RWPE1 (cell line): ENCODE measurements at regions not wholly inside any gene's neighbourhood (a gene's known extent, or its start where the extent isn't known, plus 50 kb on each side); places are given as distances from the start of the nearest gene placed in this dataset.
A peak's percentile ranks its signal among the peaks of the same experiment; 100 is the strongest.

Experiments
- CTCF ChIA-PET: fragments of 350-600 bp; sonication (Branson Sonifier 250); formaldehyde crosslinking; extraction: SDS; loops from one replicate; lab custom pipeline; 2021; lab: Yijun Ruan, JAX
- POLR2A ChIA-PET: fragments of 400-600 bp; formaldehyde crosslinking; extraction: SDS; loops from one replicate; lab custom pipeline; 2020; ENCODE audit warnings: antibody characterized with exemption; ENCODE audit not compliant: low non-redundant PET; lab: Yijun Ruan, JAX
- DNase-seq: peaks from one replicate; pipeline ENCODE4 v3.0.0; 2012; ENCODE audit warnings: low spot score
- H3K27ac ChIP-seq: fragments of 450-650 bp; 2 replicates; pipeline ENCODE4 v1.5.1; 2017
- TF ChIP-seq, protein P1 (sequence below): fragments of 450-650 bp; conservative IDR thresholded peaks from 2 replicates; pipeline ENCODE4 v1.5.1; 2017; ENCODE audit warnings: low read depth, mild to moderate bottlenecking

DNA sequence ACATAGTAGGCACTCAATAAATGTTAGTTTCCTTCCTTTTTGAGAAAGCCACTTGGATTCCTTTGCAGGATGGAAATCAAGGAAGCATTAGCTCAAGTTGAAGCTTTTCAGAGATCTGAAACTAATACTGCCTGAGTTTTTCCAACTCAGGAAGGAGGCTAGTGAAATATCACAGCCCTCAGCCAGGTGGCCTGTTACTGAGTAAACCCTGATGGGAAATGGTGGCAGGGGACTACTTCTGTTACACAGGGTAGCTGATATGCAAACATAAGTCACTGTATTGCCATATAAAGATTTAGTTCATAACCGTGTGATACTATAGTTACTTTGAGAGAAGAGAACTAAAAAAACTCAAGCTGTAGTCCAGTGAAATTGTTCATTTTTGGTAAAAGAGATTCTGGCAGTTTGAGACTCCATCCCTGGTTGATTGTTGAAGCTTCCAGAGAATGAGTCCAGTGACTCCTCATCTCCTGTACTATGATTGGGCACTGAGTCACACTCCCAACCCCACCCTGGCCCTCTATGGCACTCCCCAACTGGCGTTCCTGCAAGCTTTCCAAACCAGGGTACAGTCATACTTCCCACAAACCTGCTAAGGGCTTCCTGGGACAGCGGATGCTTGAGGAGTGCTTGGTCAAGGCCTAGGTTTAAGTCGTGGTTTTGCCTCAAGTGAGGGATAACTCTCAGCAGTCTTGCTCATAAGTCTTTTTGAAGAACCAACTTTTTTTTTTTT is 81.8 kb downstream of the MID1IP1 start:
- ChIA-PET POLR2A (no interaction called here), CTCF (no interaction called here)
- TF ChIP-seq, protein P1, sequence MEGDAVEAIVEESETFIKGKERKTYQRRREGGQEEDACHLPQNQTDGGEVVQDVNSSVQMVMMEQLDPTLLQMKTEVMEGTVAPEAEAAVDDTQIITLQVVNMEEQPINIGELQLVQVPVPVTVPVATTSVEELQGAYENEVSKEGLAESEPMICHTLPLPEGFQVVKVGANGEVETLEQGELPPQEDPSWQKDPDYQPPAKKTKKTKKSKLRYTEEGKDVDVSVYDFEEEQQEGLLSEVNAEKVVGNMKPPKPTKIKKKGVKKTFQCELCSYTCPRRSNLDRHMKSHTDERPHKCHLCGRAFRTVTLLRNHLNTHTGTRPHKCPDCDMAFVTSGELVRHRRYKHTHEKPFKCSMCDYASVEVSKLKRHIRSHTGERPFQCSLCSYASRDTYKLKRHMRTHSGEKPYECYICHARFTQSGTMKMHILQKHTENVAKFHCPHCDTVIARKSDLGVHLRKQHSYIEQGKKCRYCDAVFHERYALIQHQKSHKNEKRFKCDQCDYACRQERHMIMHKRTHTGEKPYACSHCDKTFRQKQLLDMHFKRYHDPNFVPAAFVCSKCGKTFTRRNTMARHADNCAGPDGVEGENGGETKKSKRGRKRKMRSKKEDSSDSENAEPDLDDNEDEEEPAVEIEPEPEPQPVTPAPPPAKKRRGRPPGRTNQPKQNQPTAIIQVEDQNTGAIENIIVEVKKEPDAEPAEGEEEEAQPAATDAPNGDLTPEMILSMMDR = no peak
- H3K27ac ChIP-seq = peak overlapping the region; percentile 47; the same call in 1 of the 2 replicates
- DNase-seq = peak; percentile 78

DNA sequence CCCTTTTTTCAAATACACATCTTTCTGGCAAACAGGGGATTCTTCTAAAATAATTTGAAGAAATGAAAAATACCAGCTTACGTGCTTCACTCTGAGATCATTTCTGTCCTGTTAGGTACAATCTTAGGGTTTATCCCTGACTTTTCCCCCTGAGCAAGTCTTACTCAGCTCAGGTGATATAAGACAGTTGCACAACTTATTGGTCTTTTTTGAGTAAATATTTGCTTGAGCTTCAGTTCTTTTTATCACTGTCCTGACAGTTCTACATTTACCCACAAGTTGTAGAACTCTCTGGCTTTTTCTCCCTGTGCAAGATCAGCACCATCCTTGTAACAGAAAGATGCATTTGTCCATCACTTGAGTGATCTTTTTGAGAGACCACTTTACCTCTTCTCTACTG is 84.9 kb downstream of the MID1IP1 start:
- CTCF ChIA-PET = no interaction called here
- TF ChIP-seq, protein P1 = no peak
- H3K27ac ChIP-seq = no peak overlapping the region
- POLR2A ChIA-PET = no interaction called here
- DNase-seq = no peak

DNA sequence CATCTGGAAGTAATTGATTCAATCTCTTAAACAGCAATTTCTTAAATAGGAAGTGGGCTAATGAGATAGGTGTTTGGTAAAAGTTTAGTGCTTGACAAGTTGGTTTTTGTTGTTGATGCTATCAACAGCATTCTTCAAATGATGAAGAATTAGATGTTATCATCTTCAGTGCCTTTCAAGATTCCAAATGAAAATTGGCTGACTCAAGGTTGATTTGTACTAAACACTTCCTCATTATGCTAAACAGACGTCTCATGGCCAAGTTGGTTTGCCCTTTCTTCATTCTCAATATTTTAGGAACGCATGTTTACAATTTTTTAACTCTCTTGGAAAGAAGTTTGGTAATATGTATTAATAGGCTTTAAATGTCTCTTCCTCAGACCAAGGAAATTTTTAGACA is 86.0 kb downstream of the MID1IP1 start:
- no peak overlapping the region for H3K27ac ChIP-seq
- CTCF ChIA-PET = no interaction called here
- no peak for DNase-seq
- POLR2A ChIA-PET = no interaction called here
- TF ChIP-seq, protein P1 = no peak

DNA sequence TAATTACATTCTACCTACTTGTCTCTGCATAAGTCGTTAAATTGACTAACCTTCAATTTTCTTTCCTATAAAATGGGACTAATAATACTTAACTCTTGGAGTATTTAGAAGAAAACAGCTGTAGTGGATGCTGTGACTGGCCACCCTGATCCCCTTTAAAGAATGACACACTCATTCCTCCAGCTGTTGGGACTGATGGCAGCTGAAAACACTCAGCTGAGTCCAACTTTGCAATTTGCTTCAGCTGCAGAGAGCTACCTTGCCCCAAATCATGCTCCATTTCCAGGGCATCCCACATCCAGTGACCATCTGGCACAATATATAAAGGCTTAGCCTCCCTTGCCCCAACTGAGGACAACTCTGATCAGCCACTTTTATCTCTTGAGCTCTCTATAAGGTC is 89.1 kb downstream of the MID1IP1 start:
- H3K27ac ChIP-seq = no peak overlapping the region
- POLR2A ChIA-PET = no interaction called here
- DNase-seq = no peak
- TF ChIP-seq, protein P1 = no peak
- CTCF ChIA-PET = no interaction called here

DNA sequence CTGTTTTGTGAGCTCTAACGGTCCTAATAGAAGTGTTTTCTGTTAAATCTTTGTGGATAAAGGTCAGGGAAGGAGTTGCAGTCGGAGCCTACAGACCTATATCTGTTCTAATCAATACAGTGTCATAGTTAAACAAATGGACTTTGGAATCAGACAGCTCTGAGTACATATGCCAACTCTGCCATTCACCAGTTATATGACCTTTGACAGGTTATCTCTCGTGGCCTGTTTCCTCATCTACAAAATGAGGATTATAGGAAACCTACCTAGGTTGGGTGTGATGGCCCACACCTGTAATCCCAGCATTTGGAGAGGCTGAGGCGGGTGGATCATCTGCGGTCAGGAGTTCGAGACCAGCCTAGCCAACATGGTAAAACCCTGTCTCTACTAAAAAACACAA is 89.7 kb downstream of the MID1IP1 start:
- CTCF ChIA-PET = no interaction called here
- TF ChIP-seq, protein P1 = no peak
- no peak for DNase-seq
- POLR2A ChIA-PET = no interaction called here
- no peak overlapping the region for H3K27ac ChIP-seq

DNA sequence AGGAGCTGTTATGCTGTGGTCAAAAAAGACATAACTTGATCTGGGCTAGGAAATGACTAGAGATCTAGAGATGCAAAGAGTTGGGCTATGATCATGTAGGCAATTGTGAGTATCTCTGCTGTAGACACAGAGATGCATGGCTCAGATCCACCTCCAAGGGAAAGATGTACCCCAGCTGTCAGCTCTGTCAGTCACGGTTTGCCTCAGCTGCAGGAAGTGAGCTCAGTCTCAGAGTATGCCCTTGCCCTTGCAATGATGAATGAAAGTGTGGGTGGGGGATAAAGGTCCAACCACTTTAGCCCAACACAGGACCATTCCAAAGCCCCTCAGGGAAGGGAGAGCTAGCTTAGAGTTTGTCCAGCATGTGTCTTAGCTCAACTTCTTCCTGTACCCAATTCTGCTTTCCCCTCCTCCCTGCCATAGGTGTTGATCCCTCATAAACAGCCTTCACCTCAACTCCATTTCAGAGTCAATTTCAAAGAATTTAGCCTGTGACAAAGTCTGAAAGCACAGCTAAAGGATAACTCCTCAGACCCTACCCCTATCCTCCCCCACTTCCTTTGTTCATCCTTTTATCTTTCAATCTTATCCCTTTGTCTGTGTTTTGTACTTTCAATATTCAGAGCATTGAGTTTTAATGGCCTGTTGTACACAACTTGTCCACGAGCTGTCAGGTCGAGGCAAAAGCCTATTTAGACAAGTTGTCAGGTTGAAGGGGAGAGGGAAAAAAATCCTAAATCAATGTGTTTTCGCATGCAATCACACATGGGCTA is 90.6 kb downstream of the MID1IP1 start:
- DNase-seq = no peak
- H3K27ac ChIP-seq = no peak overlapping the region
- ChIA-PET POLR2A (no interaction called here), CTCF (interaction anchor here (0.7 kb wide), 1 partner anchor 1251 kb away, joined by 3 read pairs; no protein-coding TSS in a partner anchor)
- TF ChIP-seq, protein P1 = no peak
